HL-60 (cell line): ENCODE measurements at regions not wholly inside any gene's neighbourhood (a gene's known extent, or its start where the extent isn't known, plus 50 kb on each side); places are given as distances from the start of the nearest gene placed in this dataset.

ENCODE experiments used
- POLR2AphosphoS5 ChIP-seq: IDR thresholded peaks from 2 replicates; pipeline ENCODE4 v1.6.1; 2012; ENCODE audit warnings: low read depth
- TF ChIP-seq, protein P1 (sequence below): IDR thresholded peaks from one replicate; pipeline ENCODE4 v1.5.1; 2011; ENCODE audit warnings: low read length, control low read depth, inconsistent platforms; ENCODE audit not compliant: insufficient read depth
- TF ChIP-seq, protein P2 (sequence below): IDR thresholded peaks from 2 replicates; pipeline ENCODE4 v1.6.1; 2012; ENCODE audit warnings: low read depth; ENCODE audit not compliant: insufficient replicate concordance

DNA sequence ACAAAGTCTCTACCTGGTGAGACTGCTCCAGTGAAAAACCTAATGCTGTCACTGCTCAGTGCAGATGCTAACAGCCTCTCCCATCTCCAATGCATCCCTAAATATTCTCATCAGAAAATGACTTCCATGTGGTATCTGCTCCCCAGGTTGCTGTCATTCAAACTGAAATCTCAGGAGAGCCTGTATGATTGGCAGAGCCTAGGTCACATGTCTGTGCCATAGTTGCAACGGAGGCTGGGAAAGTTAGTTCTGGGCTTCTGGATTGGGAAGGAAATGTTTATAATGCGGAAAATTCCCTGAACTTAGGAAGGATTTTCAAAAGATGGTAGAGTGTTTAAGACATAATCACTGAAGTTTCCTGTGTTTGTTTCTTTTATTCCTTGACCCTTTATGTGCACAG, 206.4 kb upstream of the ZKSCAN2 start:
- TF ChIP-seq, protein P1, sequence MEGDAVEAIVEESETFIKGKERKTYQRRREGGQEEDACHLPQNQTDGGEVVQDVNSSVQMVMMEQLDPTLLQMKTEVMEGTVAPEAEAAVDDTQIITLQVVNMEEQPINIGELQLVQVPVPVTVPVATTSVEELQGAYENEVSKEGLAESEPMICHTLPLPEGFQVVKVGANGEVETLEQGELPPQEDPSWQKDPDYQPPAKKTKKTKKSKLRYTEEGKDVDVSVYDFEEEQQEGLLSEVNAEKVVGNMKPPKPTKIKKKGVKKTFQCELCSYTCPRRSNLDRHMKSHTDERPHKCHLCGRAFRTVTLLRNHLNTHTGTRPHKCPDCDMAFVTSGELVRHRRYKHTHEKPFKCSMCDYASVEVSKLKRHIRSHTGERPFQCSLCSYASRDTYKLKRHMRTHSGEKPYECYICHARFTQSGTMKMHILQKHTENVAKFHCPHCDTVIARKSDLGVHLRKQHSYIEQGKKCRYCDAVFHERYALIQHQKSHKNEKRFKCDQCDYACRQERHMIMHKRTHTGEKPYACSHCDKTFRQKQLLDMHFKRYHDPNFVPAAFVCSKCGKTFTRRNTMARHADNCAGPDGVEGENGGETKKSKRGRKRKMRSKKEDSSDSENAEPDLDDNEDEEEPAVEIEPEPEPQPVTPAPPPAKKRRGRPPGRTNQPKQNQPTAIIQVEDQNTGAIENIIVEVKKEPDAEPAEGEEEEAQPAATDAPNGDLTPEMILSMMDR, result no peak
- TF ChIP-seq, protein P2, sequence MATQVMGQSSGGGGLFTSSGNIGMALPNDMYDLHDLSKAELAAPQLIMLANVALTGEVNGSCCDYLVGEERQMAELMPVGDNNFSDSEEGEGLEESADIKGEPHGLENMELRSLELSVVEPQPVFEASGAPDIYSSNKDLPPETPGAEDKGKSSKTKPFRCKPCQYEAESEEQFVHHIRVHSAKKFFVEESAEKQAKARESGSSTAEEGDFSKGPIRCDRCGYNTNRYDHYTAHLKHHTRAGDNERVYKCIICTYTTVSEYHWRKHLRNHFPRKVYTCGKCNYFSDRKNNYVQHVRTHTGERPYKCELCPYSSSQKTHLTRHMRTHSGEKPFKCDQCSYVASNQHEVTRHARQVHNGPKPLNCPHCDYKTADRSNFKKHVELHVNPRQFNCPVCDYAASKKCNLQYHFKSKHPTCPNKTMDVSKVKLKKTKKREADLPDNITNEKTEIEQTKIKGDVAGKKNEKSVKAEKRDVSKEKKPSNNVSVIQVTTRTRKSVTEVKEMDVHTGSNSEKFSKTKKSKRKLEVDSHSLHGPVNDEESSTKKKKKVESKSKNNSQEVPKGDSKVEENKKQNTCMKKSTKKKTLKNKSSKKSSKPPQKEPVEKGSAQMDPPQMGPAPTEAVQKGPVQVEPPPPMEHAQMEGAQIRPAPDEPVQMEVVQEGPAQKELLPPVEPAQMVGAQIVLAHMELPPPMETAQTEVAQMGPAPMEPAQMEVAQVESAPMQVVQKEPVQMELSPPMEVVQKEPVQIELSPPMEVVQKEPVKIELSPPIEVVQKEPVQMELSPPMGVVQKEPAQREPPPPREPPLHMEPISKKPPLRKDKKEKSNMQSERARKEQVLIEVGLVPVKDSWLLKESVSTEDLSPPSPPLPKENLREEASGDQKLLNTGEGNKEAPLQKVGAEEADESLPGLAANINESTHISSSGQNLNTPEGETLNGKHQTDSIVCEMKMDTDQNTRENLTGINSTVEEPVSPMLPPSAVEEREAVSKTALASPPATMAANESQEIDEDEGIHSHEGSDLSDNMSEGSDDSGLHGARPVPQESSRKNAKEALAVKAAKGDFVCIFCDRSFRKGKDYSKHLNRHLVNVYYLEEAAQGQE, result no peak
- no peak for TF ChIP-seq POLR2AphosphoS5
